ENCODE measurements at regions not wholly inside any gene's neighbourhood (a gene's known extent, or its start where the extent isn't known, plus 50 kb on each side); places are given as distances from the start of the nearest gene placed in this dataset.

DNA sequence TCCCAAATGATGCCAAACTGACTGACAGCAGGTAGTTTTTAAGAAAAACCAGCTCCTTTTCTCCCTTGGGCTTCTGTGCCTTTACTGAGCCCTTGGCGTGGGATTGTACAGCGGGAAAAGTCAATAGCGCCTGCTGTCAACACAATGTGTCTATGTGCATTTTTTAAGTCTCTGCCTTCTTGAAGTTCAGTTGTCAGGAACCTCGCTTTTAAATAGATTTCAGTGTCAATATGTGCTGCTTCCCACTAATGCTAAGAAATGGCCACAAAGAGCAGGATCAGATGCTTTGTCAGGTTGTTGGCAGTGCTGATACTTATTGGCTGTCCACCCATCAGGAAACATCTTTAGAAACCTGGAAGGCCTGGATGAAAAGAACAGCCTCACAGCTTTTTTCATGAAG lies 424.4 kb downstream of the C3orf38 start:
- TF ChIP-seq, protein P1, sequence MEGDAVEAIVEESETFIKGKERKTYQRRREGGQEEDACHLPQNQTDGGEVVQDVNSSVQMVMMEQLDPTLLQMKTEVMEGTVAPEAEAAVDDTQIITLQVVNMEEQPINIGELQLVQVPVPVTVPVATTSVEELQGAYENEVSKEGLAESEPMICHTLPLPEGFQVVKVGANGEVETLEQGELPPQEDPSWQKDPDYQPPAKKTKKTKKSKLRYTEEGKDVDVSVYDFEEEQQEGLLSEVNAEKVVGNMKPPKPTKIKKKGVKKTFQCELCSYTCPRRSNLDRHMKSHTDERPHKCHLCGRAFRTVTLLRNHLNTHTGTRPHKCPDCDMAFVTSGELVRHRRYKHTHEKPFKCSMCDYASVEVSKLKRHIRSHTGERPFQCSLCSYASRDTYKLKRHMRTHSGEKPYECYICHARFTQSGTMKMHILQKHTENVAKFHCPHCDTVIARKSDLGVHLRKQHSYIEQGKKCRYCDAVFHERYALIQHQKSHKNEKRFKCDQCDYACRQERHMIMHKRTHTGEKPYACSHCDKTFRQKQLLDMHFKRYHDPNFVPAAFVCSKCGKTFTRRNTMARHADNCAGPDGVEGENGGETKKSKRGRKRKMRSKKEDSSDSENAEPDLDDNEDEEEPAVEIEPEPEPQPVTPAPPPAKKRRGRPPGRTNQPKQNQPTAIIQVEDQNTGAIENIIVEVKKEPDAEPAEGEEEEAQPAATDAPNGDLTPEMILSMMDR (IDR thresholded peaks at IDR 0.05) = no peak
- no peak for TF ChIP-seq POLR2A (IDR thresholded peaks at IDR 0.05)

Data from uterus (tissue), 2 donors.